Left ventricle myocardium inferior (tissue), 1 donor: ENCODE measurements at regions not wholly inside any gene's neighbourhood (a gene's known extent, or its start where the extent isn't known, plus 50 kb on each side); places are given as distances from the start of the nearest gene placed in this dataset.

ENCODE experiments used
- DNase-seq: peaks from one replicate; pipeline ENCODE4 v3.0.0-alpha.2; 2020
- H3K27ac ChIP-seq: fragments of 200-600 bp; replicated peaks from 2 replicates; pipeline ENCODE4 v1.8.0; 2021
- H3K27me3 ChIP-seq: fragments of 200-600 bp; 2 replicates; pipeline ENCODE4 v1.8.0; 2021; ENCODE audit warnings: low read depth
- H3K36me3 ChIP-seq: fragments of 200-600 bp; 2 replicates; pipeline ENCODE4 v1.8.0; 2021
- H3K4me1 ChIP-seq: fragments of 200-600 bp; 2 replicates; pipeline ENCODE4 v1.8.0; 2021
- H3K4me3 ChIP-seq: fragments of 200-600 bp; 2 replicates; pipeline ENCODE4 v1.8.0; 2021; ENCODE audit warnings: mild to moderate bottlenecking, moderate library complexity
- H3K9me3 ChIP-seq: fragments of 200-600 bp; replicated peaks from 2 replicates; pipeline ENCODE4 v1.8.0; 2021
- CTCF ChIP-seq: fragments of 200-600 bp; IDR thresholded peaks from 2 replicates; pipeline ENCODE4 v1.8.0; 2021; ENCODE audit warnings: antibody characterized with exemption, mild to moderate bottlenecking, borderline replicate concordance
- intact Hi-C: fragments of 100-400 bp; cut with micrococcal nuclease; formaldehyde crosslinking; loops from one replicate; pipeline ENCODE4 v1.11.0; 2022
- donor health status: DM: no; HTN: yes; CAD: no; lungs with severe emphysema.

- intact Hi-C loops, result no loop called here
- Histone ChIP-seq H3K27me3 (no peaks in the 10 kb centered on the region), H3K4me1 (no peaks in the 10 kb centered on the region), H3K4me3 (no peak overlapping the region), H3K9me3 (peaks cover 5% of the 10 kb centered on the region), H3K36me3 (no peaks in the 10 kb centered on the region), H3K27ac (no peak overlapping the region)
- no peak for TF ChIP-seq CTCF
- no peak for DNase-seq
These were observed 403.6 kb upstream of the CHRM3 start for GRCh38 chr1:238982736-238983135.

- no peak for TF ChIP-seq CTCF
- no peak for DNase-seq
- no peaks in the 10 kb centered on the region for H3K36me3 ChIP-seq
- H3K27ac ChIP-seq, result no peak overlapping the region
- no peak overlapping the region for H3K4me3 ChIP-seq
- H3K27me3 ChIP-seq, result no peaks in the 10 kb centered on the region
- intact Hi-C loops, result no loop called here
- H3K9me3 ChIP-seq, result no peaks in the 10 kb centered on the region
- no peaks in the 10 kb centered on the region for H3K4me1 ChIP-seq
These were observed 404.9 kb upstream of the CHRM3 start for GRCh38 chr1:238981317-238981933.

- H3K36me3 ChIP-seq, result no peaks in the 10 kb centered on the region
- TF ChIP-seq CTCF, result no peak
- H3K27ac ChIP-seq, result no peak overlapping the region
- no peaks in the 10 kb centered on the region for H3K9me3 ChIP-seq
- no peak overlapping the region for H3K4me3 ChIP-seq
- H3K27me3 ChIP-seq, result no peaks in the 10 kb centered on the region
- no peak for DNase-seq
- intact Hi-C loops, result no loop called here
- no peaks in the 10 kb centered on the region for H3K4me1 ChIP-seq
These were observed 406.3 kb upstream of the CHRM3 start for GRCh38 chr1:238980053-238980452.

- Histone ChIP-seq H3K4me3 (no peak overlapping the region), H3K36me3 (no peaks in the 10 kb centered on the region), H3K27me3 (no peaks in the 10 kb centered on the region), H3K9me3 (no peaks in the 10 kb centered on the region), H3K27ac (no peak overlapping the region), H3K4me1 (no peaks in the 10 kb centered on the region)
- intact Hi-C loops, result no loop called here
- TF ChIP-seq CTCF, result no peak
- DNase-seq, result no peak
These were observed 421.7 kb upstream of the CHRM3 start for GRCh38 chr1:238964631-238965030.

- H3K4me1 ChIP-seq, result no peaks in the 10 kb centered on the region
- no peaks in the 10 kb centered on the region for H3K27me3 ChIP-seq
- H3K36me3 ChIP-seq, result no peaks in the 10 kb centered on the region
- no peak for DNase-seq
- H3K9me3 ChIP-seq, result no peaks in the 10 kb centered on the region
- no peak overlapping the region for H3K27ac ChIP-seq
- intact Hi-C loops, result no loop called here
- no peak for TF ChIP-seq CTCF
- no peak overlapping the region for H3K4me3 ChIP-seq
These were observed 423.4 kb upstream of the CHRM3 start for GRCh38 chr1:238962941-238963340.

GRCh38 chr1:238961790-238962189 lies 424.6 kb upstream of the CHRM3 start:
- Histone ChIP-seq H3K9me3 (no peaks in the 10 kb centered on the region), H3K4me3 (no peak overlapping the region), H3K27me3 (no peaks in the 10 kb centered on the region), H3K4me1 (no peaks in the 10 kb centered on the region), H3K36me3 (no peaks in the 10 kb centered on the region), H3K27ac (no peak overlapping the region)
- intact Hi-C loops, result no loop called here
- TF ChIP-seq CTCF, result no peak
- no peak for DNase-seq
